Right lobe of liver (tissue), 6 donors: ENCODE measurements at regions not wholly inside any gene's neighbourhood (a gene's known extent, or its start where the extent isn't known, plus 50 kb on each side); places are given as distances from the start of the nearest gene placed in this dataset.
"Not testable (repeated sequence)": the region's sequence is repeated elsewhere in the genome, so short reads cannot be mapped to it uniquely, and the experiment has no call there.

Experiments used
- ATAC-seq, 4 donors: fragments of 200-7000 bp; cut with Tn5 transposase; one replicate each; pipeline ENCODE4 v1.9.1; 2020; ENCODE audit warnings: mild to moderate bottlenecking in 4 of 4, moderate library complexity in 4 of 4
- DNase-seq, 3 donors: peaks; one replicate each; pipeline ENCODE4 v3.0.0-alpha.2; 2020
- H3K27ac ChIP-seq, 3 donors: fragments of 200-600 bp; one replicate each; pipeline ENCODE4 v1.8.0; 2022
- H3K27me3 ChIP-seq, 2 donors: fragments of 200-600 bp; one replicate each; pipeline ENCODE4 v1.8.0; 2022
- H3K36me3 ChIP-seq, 4 donors: fragments of 200-600 bp; sonication (generic) in 1 of 4; one replicate each; pipeline versions ENCODE4 v1.5.1 to v1.8.0; 2017 to 2022; ENCODE audit warnings: control low read depth in 1 of 4
- H3K4me1 ChIP-seq, 4 donors: fragments of 200-600 bp; sonication (generic) in 1 of 4; one replicate each; pipeline versions ENCODE4 v1.5.1 to v1.8.0; 2017 to 2022; ENCODE audit warnings: control low read depth in 1 of 4
- H3K4me3 ChIP-seq, 3 donors: fragments of 200-600 bp; one replicate each; pipeline ENCODE4 v1.8.0; 2022
- H3K9me3 ChIP-seq, 4 donors: fragments of 200-600 bp; sonication (generic) in 1 of 4; one replicate each; pipeline versions ENCODE4 v1.5.1 to v1.8.0; 2017 to 2022; ENCODE audit warnings: control low read depth in 1 of 4
- CTCF ChIP-seq, 4 donors: fragments of 200-600 bp in 3 of 4; fragments of 450-650 bp in 1 of 4; IDR thresholded peaks; one replicate each; pipeline versions ENCODE4 v1.5.1 to v1.8.0; 2016 to 2022; ENCODE audit warnings: antibody characterized with exemption in 4 of 4, mild to moderate bottlenecking in 2 of 4
- POLR2A ChIP-seq: fragments of 450-650 bp; IDR thresholded peaks from one replicate; pipeline ENCODE4 v1.6.1; 2017; ENCODE audit warnings: antibody characterized with exemption, mild to moderate bottlenecking
- WGBS: methylation state at CpG from one replicate; pipeline ENCODE4 v1.1.6; 2018; ENCODE audit warnings: low coverage, low lambda C conversion rate; ENCODE audit not compliant: insufficient coverage; ENCODE audit errors: missing lambda C conversion rate; 5-methylcytosine and 5-hydroxymethylcytosine counted together
- intact Hi-C, 2 donors: fragments of 100-400 bp; cut with DNase I; formaldehyde crosslinking; loops; one replicate each; pipeline versions ENCODE4 v1.11.2 to v1.14.1; 2022
- donor health status: DM: no; HTN: yes; CAD: no.
- donor health status: DM: no; HTN: no; CAD: no.
- donor health status: DM: no; HTN: no; CAD: no.
- donor health status: DM: no; HTN: yes; CAD: no.
- donor health status: DM: no; HTN: yes; CAD: no.

GRCh38 chr2:149765636-149766035 lies 178.1 kb upstream of the MMADHC start:
- no peak for ATAC-seq
- H3K4me3 ChIP-seq = no peak overlapping the region
- H3K27me3 ChIP-seq = no peaks in the 10 kb centered on the region
- no peak for DNase-seq
- H3K4me1 ChIP-seq = no peaks in the 10 kb centered on the region
- no peaks in the 10 kb centered on the region for H3K9me3 ChIP-seq
- intact Hi-C loops = no loop called here
- no peaks in the 10 kb centered on the region for H3K36me3 ChIP-seq
- no peak overlapping the region for H3K27ac ChIP-seq
- TF ChIP-seq POLR2A = no peak
- TF ChIP-seq CTCF (IDR thresholded peaks at IDR 0.05) = no peak

- Histone ChIP-seq H3K4me1 (no peaks in the 10 kb centered on the region), H3K27me3 (no peaks in the 10 kb centered on the region), H3K36me3 (no peaks in the 10 kb centered on the region), H3K4me3 (no peak overlapping the region), H3K9me3 (no peaks in the 10 kb centered on the region), H3K27ac (no peak overlapping the region)
- TF ChIP-seq POLR2A (no peak), CTCF (IDR thresholded peaks at IDR 0.05) (no peak)
- intact Hi-C loops = no loop called here
- 65% methylated on average over 2 of the region's 2 CpGs for WGBS
- ATAC-seq = no peak
- no peak for DNase-seq
Measured at GRCh38 chr2:149765003-149765402, 177.4 kb upstream of the MMADHC start.

GRCh38 chr2:149763358-149763757 lies 175.8 kb upstream of the MMADHC start:
- no peak for ATAC-seq
- no peak for DNase-seq
- Histone ChIP-seq H3K36me3 (no peaks in the 10 kb centered on the region), H3K4me3 (no peak overlapping the region), H3K27ac (no peak overlapping the region), H3K27me3 (no peaks in the 10 kb centered on the region), H3K9me3 (no peaks in the 10 kb centered on the region), H3K4me1 (no peaks in the 10 kb centered on the region)
- no peak for TF ChIP-seq CTCF (IDR thresholded peaks at IDR 0.05)
- TF ChIP-seq POLR2A = no peak
- intact Hi-C loops = no loop called here
- WGBS = 96% methylated on average over 6 of the region's 6 CpGs

GRCh38 chr2:149761611-149762010 lies 174.0 kb upstream of the MMADHC start:
- Histone ChIP-seq H3K4me3 (no peak overlapping the region), H3K9me3 (no peaks in the 10 kb centered on the region), H3K27ac (no peak overlapping the region), H3K36me3 (no peaks in the 10 kb centered on the region), H3K4me1 (no peaks in the 10 kb centered on the region), H3K27me3 (no peaks in the 10 kb centered on the region)
- ATAC-seq (no peak), DNase-seq (no peak)
- intact Hi-C loops = no loop called here
- WGBS = 73% methylated on average over 2 of the region's 2 CpGs
- TF ChIP-seq POLR2A (no peak), CTCF (IDR thresholded peaks at IDR 0.05) (no peak)

- H3K27ac ChIP-seq, H3K9me3 ChIP-seq, H3K4me3 ChIP-seq, H3K36me3 ChIP-seq, DNase-seq, ATAC-seq, intact Hi-C loops, H3K27me3 ChIP-seq, H3K4me1 ChIP-seq: not testable (repeated sequence)
- WGBS = 73% methylated on average over 2 of the region's 2 CpGs
Measured at GRCh38 chr2:149759382-149759781, 171.8 kb upstream of the MMADHC start.

- H3K27ac ChIP-seq, intact Hi-C loops, H3K4me3 ChIP-seq, ATAC-seq, H3K4me1 ChIP-seq, H3K36me3 ChIP-seq, H3K9me3 ChIP-seq, H3K27me3 ChIP-seq, DNase-seq: not testable (repeated sequence)
- WGBS = 71% methylated on average over 1 of the region's 1 CpG
Measured at GRCh38 chr2:149754722-149755121, 167.1 kb upstream of the MMADHC start.
